KMS-11 (cell line): ENCODE measurements at regions not wholly inside any gene's neighbourhood (a gene's known extent, or its start where the extent isn't known, plus 50 kb on each side); places are given as distances from the start of the nearest gene placed in this dataset.

ENCODE experiments used
- H2AFZ ChIP-seq: fragments of 200-600 bp; sonication (generic); 2 replicates; pipeline ENCODE4 v1.6.1; 2016; ENCODE audit warnings: antibody characterized with exemption, mixed run types, low read depth
- H3K27ac ChIP-seq: fragments of 200-600 bp; sonication (generic); 2 replicates; pipeline ENCODE4 v1.6.1; 2016; ENCODE audit warnings: mild to moderate bottlenecking, mixed run types
- H3K27me3 ChIP-seq: fragments of 200-600 bp; sonication (generic); 2 replicates; pipeline ENCODE4 v1.6.1; 2017; ENCODE audit warnings: mild to moderate bottlenecking, low read depth, mixed run types, moderate library complexity; ENCODE audit not compliant: insufficient read depth
- H3K36me3 ChIP-seq: fragments of 200-600 bp; sonication (generic); 2 replicates; pipeline ENCODE4 v1.6.1; 2017; ENCODE audit warnings: mild to moderate bottlenecking, mixed run types; ENCODE audit not compliant: insufficient read depth
- H3K4me1 ChIP-seq: fragments of 200-600 bp; sonication (generic); 2 replicates; pipeline ENCODE4 v1.6.1; 2016; ENCODE audit warnings: mild to moderate bottlenecking, low read depth, mixed run types; ENCODE audit not compliant: poor library complexity, severe bottlenecking
- H3K4me2 ChIP-seq: fragments of 200-600 bp; sonication (generic); 2 replicates; pipeline ENCODE4 v1.7.0; 2016; ENCODE audit warnings: mild to moderate bottlenecking, mixed run types
- H3K4me3 ChIP-seq: fragments of 200-600 bp; sonication (generic); IDR thresholded peaks from 2 replicates; pipeline ENCODE4 v1.6.1; 2017; ENCODE audit warnings: low read depth, low read length, mixed read lengths; ENCODE audit not compliant: insufficient read depth
- H3K79me2 ChIP-seq: fragments of 200-600 bp; sonication (generic); 2 replicates; pipeline ENCODE4 v1.6.1; 2016; ENCODE audit warnings: low read depth, mixed run types; ENCODE audit not compliant: insufficient read depth
- H3K9ac ChIP-seq: fragments of 200-600 bp; sonication (generic); 2 replicates; pipeline ENCODE4 v1.6.1; 2016; ENCODE audit warnings: mild to moderate bottlenecking, mixed run types
- H4K20me1 ChIP-seq: fragments of 200-600 bp; sonication (generic); 2 replicates; pipeline ENCODE4 v1.6.1; 2016; ENCODE audit warnings: mild to moderate bottlenecking, mixed run types; ENCODE audit not compliant: insufficient read depth
- CTCF ChIP-seq: fragments of 200-600 bp; sonication (generic); conservative IDR thresholded peaks from 2 replicates; pipeline ENCODE4 v1.6.1; 2017; ENCODE audit warnings: low read depth, mild to moderate bottlenecking, antibody characterized with exemption, low read length, moderate library complexity, mixed read lengths

GRCh38 chr9:31445960-31446359 lies 938.5 kb upstream of the ACO1 start:
- no peak overlapping the region for H3K27ac ChIP-seq
- 0 out of 2 replicates have a peak overlapping the region, but pooled peaks have one; percentile 19 for H2AFZ ChIP-seq

GRCh38 chr9:31467075-31467474 lies 917.4 kb upstream of the ACO1 start:
- H3K4me2 ChIP-seq: no peak overlapping the region
- H3K36me3 ChIP-seq: no peaks in the 10 kb centered on the region

More at GRCh38 chr9:31445960-31446359, 938.5 kb upstream of the ACO1 start:
- Histone ChIP-seq H4K20me1 (no peaks in the 10 kb centered on the region), H3K4me1 (peaks cover 8% of the 10 kb centered on the region), H3K4me2 (no peak overlapping the region; the same call in 1 of the 2 replicates), H3K4me3 (no peak overlapping the region), H3K79me2 (no peaks in the 10 kb centered on the region), H3K27me3 (no peaks in the 10 kb centered on the region), H3K9ac (no peak overlapping the region), H3K36me3 (no peaks in the 10 kb centered on the region)
- TF ChIP-seq CTCF: no peak

GRCh38 chr9:31470051-31470450 lies 914.4 kb upstream of the ACO1 start:
- no peak for TF ChIP-seq CTCF
- Histone ChIP-seq H3K36me3 (no peaks in the 10 kb centered on the region), H2AFZ (no peak overlapping the region), H3K4me1 (no peaks in the 10 kb centered on the region), H3K4me3 (no peak overlapping the region), H3K4me2 (no peak overlapping the region), H3K79me2 (no peaks in the 10 kb centered on the region), H3K27me3 (no peaks in the 10 kb centered on the region), H4K20me1 (no peaks in the 10 kb centered on the region), H3K27ac (no peak overlapping the region), H3K9ac (no peak overlapping the region)

More at GRCh38 chr9:31467075-31467474, 917.4 kb upstream of the ACO1 start:
- TF ChIP-seq CTCF: no peak
- H3K27me3 ChIP-seq: no peaks in the 10 kb centered on the region
- H3K79me2 ChIP-seq: no peaks in the 10 kb centered on the region
- H3K27ac ChIP-seq: no peak overlapping the region
- H2AFZ ChIP-seq: no peak overlapping the region
- no peak overlapping the region for H3K9ac ChIP-seq
- H3K4me1 ChIP-seq: no peaks in the 10 kb centered on the region
- no peaks in the 10 kb centered on the region for H4K20me1 ChIP-seq
- H3K4me3 ChIP-seq: no peak overlapping the region

GRCh38 chr9:31471010-31471409 lies 913.4 kb upstream of the ACO1 start:
- no peak overlapping the region for H2AFZ ChIP-seq
- H3K4me3 ChIP-seq: no peak overlapping the region
- H3K27ac ChIP-seq: no peak overlapping the region
- no peak overlapping the region for H3K9ac ChIP-seq
- H3K27me3 ChIP-seq: no peaks in the 10 kb centered on the region
- H3K79me2 ChIP-seq: no peaks in the 10 kb centered on the region
- no peak overlapping the region for H3K4me2 ChIP-seq
- no peaks in the 10 kb centered on the region for H3K4me1 ChIP-seq
- H3K36me3 ChIP-seq: no peaks in the 10 kb centered on the region
- TF ChIP-seq CTCF: no peak
- no peaks in the 10 kb centered on the region for H4K20me1 ChIP-seq
